HL-60 (cell line): ENCODE measurements at regions not wholly inside any gene's neighbourhood (a gene's known extent, or its start where the extent isn't known, plus 50 kb on each side); places are given as distances from the start of the nearest gene placed in this dataset.

Source experiments
- GABPA ChIP-seq: IDR thresholded peaks from 2 replicates; pipeline ENCODE4 v1.6.1; 2012; ENCODE audit warnings: low read depth
- POLR2AphosphoS5 ChIP-seq: IDR thresholded peaks from 2 replicates; pipeline ENCODE4 v1.6.1; 2012; ENCODE audit warnings: low read depth
- SPI1 ChIP-seq: IDR thresholded peaks from 2 replicates; pipeline ENCODE4 v1.6.1; 2012; ENCODE audit warnings: low read depth, mild to moderate bottlenecking, borderline replicate concordance
- TF ChIP-seq, protein P1 (sequence below): IDR thresholded peaks from one replicate; pipeline ENCODE4 v1.5.1; 2011; ENCODE audit warnings: low read length, control low read depth, inconsistent platforms; ENCODE audit not compliant: insufficient read depth
- TF ChIP-seq, protein P2 (sequence below): IDR thresholded peaks from 2 replicates; pipeline ENCODE4 v1.6.1; 2012; ENCODE audit warnings: low read depth; ENCODE audit not compliant: insufficient replicate concordance

DNA sequence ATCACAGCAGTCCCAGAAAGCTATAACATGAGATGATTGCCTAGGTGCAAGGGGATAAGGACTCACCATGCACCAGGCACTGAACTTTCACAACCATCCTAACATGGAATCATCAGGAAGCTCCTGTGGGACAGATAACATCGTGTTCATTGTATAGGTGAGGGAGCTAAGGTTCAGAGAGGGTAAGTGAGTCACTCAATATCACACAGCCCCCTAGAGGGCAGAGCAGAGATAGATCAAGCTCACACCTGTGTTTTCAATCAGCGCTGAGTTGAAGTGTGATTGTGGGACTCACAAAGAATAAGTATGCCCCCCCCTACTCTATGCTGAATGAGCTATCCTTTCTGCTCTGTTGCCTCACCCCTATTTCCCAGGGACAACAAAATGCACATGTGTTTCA is 377.7 kb upstream of the ERCC4 start:
- TF ChIP-seq, protein P1, sequence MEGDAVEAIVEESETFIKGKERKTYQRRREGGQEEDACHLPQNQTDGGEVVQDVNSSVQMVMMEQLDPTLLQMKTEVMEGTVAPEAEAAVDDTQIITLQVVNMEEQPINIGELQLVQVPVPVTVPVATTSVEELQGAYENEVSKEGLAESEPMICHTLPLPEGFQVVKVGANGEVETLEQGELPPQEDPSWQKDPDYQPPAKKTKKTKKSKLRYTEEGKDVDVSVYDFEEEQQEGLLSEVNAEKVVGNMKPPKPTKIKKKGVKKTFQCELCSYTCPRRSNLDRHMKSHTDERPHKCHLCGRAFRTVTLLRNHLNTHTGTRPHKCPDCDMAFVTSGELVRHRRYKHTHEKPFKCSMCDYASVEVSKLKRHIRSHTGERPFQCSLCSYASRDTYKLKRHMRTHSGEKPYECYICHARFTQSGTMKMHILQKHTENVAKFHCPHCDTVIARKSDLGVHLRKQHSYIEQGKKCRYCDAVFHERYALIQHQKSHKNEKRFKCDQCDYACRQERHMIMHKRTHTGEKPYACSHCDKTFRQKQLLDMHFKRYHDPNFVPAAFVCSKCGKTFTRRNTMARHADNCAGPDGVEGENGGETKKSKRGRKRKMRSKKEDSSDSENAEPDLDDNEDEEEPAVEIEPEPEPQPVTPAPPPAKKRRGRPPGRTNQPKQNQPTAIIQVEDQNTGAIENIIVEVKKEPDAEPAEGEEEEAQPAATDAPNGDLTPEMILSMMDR = no peak
- TF ChIP-seq, protein P2, sequence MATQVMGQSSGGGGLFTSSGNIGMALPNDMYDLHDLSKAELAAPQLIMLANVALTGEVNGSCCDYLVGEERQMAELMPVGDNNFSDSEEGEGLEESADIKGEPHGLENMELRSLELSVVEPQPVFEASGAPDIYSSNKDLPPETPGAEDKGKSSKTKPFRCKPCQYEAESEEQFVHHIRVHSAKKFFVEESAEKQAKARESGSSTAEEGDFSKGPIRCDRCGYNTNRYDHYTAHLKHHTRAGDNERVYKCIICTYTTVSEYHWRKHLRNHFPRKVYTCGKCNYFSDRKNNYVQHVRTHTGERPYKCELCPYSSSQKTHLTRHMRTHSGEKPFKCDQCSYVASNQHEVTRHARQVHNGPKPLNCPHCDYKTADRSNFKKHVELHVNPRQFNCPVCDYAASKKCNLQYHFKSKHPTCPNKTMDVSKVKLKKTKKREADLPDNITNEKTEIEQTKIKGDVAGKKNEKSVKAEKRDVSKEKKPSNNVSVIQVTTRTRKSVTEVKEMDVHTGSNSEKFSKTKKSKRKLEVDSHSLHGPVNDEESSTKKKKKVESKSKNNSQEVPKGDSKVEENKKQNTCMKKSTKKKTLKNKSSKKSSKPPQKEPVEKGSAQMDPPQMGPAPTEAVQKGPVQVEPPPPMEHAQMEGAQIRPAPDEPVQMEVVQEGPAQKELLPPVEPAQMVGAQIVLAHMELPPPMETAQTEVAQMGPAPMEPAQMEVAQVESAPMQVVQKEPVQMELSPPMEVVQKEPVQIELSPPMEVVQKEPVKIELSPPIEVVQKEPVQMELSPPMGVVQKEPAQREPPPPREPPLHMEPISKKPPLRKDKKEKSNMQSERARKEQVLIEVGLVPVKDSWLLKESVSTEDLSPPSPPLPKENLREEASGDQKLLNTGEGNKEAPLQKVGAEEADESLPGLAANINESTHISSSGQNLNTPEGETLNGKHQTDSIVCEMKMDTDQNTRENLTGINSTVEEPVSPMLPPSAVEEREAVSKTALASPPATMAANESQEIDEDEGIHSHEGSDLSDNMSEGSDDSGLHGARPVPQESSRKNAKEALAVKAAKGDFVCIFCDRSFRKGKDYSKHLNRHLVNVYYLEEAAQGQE = no peak
- TF ChIP-seq POLR2AphosphoS5 (no peak), GABPA (no peak), SPI1 (no peak)
